ENCODE measurements at regions not wholly inside any gene's neighbourhood (a gene's known extent, or its start where the extent isn't known, plus 50 kb on each side); places are given as distances from the start of the nearest gene placed in this dataset.

- H2BK15ac ChIP-seq (ENCODE audit: low read length) = no peak overlapping the region
- H3K4me3 ChIP-seq (ENCODE audit: low read length in 2 of 2) = no peak overlapping the region
- H3K4me2 ChIP-seq (ENCODE audit: insufficient read depth, low read length, poor library complexity, severe bottlenecking) = no peak overlapping the region
- H3K18ac ChIP-seq (ENCODE audit: low read length) = no peak overlapping the region
- no peak overlapping the region for H2AK5ac ChIP-seq (ENCODE audit: low read depth, low read length)
- H3K36me3 ChIP-seq (replicated peaks in 1 of 2; ENCODE audit: control insufficient read depth in 2 of 2, insufficient read depth in 2 of 2, low read length in 2 of 2) = no peaks in the 10 kb centered on the region
- no peak overlapping the region for H2BK5ac ChIP-seq (ENCODE audit: low read length)
- no CpG with 5 or more reads among the region's 8 CpGs for WGBS, 2 donors (ENCODE audit: extremely low coverage in 2 of 2, insufficient read length in 2 of 2, insufficient replicate concordance in 1 of 2)
- peaks cover 0 to 3% of the 10 kb centered on the region in 2 donors for H3K9me3 ChIP-seq (replicated peaks in 1 of 2; ENCODE audit: control insufficient read depth in 2 of 2, insufficient read depth in 1 of 2, low read depth in 1 of 2, low read length in 2 of 2)
- no peak overlapping the region for H3K4ac ChIP-seq (ENCODE audit: low read length)
- no peak overlapping the region for H3K9ac ChIP-seq (ENCODE audit: low read depth, low read length, poor library complexity)
- no peaks in the 10 kb centered on the region for H3K27me3 ChIP-seq (ENCODE audit: control insufficient read depth in 3 of 3, insufficient read depth in 3 of 3, low read depth in 1 of 3, low read length in 3 of 3)
- no peak overlapping the region for H3K27ac ChIP-seq (replicated peaks; ENCODE audit: low read length)
- H2AFZ ChIP-seq (ENCODE audit: low read length) = no peak overlapping the region
- peaks cover 0 to 4% of the 10 kb centered on the region in 2 donors for H3K4me1 ChIP-seq (ENCODE audit: control insufficient read depth in 2 of 2, insufficient read depth in 1 of 2, low read depth in 1 of 2, low read length in 2 of 2)
- no peaks in the 10 kb centered on the region for H3K79me1 ChIP-seq (ENCODE audit: low read depth, low read length)
- no peak overlapping the region for H3K23ac ChIP-seq (ENCODE audit: low read depth, low read length, poor library complexity)
- H2BK120ac ChIP-seq (ENCODE audit: low read depth, low read length) = no peak overlapping the region
- no peak overlapping the region for H3K14ac ChIP-seq (ENCODE audit: low read length)
- no peak overlapping the region for H2BK12ac ChIP-seq (ENCODE audit: low read length)
- DNase-seq (ENCODE audit: low spot score) = no peak
- no peak overlapping the region for H4K91ac ChIP-seq (ENCODE audit: low read depth, low read length, poor library complexity)
- no peak overlapping the region for H4K8ac ChIP-seq (ENCODE audit: low read depth, low read length)
Observed at GRCh38 chr2:8148260-8149006, 533.4 kb upstream of the ID2 start.

DNA sequence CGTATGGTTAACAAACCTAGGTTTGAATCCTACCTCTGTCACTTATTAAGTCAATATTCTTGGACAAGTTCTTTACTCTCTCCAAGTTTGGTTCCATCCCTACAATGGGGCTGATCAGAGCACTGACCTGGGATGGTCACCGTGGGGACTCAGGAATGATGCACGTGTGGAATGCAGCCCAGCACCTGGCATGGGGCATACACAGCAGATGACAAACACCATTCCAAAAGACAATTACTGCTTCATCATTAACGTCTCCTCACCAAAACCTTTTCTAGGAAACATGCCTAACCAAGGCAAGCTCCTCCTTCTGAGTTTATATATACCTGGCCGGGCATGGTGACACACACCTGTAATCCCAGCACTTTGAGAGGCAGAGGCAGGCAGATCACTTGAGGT is 532.9 kb upstream of the ID2 start:
- WGBS, 2 donors (ENCODE audit: extremely low coverage in 2 of 2, insufficient read length in 2 of 2, insufficient replicate concordance in 1 of 2) = no CpG with 5 or more reads among the region's 5 CpGs
- H2BK5ac ChIP-seq (ENCODE audit: low read length) = no peak overlapping the region

GRCh38 chr2:8149985-8150539 is 531.8 kb upstream of the ID2 start:
- Histone ChIP-seq H3K4me3 (ENCODE audit: low read length in 2 of 2) (no peak overlapping the region), H2BK120ac (ENCODE audit: low read depth, low read length) (no peak overlapping the region), H3K36me3 (replicated peaks in 1 of 2; ENCODE audit: control insufficient read depth in 2 of 2, insufficient read depth in 2 of 2, low read length in 2 of 2) (no peaks in the 10 kb centered on the region), H2BK5ac (ENCODE audit: low read length) (no peak overlapping the region), H3K4me1 (ENCODE audit: control insufficient read depth in 2 of 2, insufficient read depth in 1 of 2, low read depth in 1 of 2, low read length in 2 of 2) (peaks cover 0 to 4% of the 10 kb centered on the region in 2 donors), H4K8ac (ENCODE audit: low read depth, low read length) (no peak overlapping the region), H3K27me3 (ENCODE audit: control insufficient read depth in 3 of 3, insufficient read depth in 3 of 3, low read depth in 1 of 3, low read length in 3 of 3) (no peaks in the 10 kb centered on the region), H2BK12ac (ENCODE audit: low read length) (no peak overlapping the region), H3K23ac (ENCODE audit: low read depth, low read length, poor library complexity) (no peak overlapping the region), H4K91ac (ENCODE audit: low read depth, low read length, poor library complexity) (no peak overlapping the region), H3K27ac (replicated peaks; ENCODE audit: low read length) (no peak overlapping the region), H3K14ac (ENCODE audit: low read length) (no peak overlapping the region), H2BK15ac (ENCODE audit: low read length) (peak overlapping the region; percentile 60), H3K9ac (ENCODE audit: low read depth, low read length, poor library complexity) (no peak overlapping the region), H2AK5ac (ENCODE audit: low read depth, low read length) (no peak overlapping the region), H2AFZ (ENCODE audit: low read length) (no peak overlapping the region), H3K9me3 (replicated peaks in 1 of 2; ENCODE audit: control insufficient read depth in 2 of 2, insufficient read depth in 1 of 2, low read depth in 1 of 2, low read length in 2 of 2) (peaks cover 0 to 3% of the 10 kb centered on the region in 2 donors), H3K4me2 (ENCODE audit: insufficient read depth, low read length, poor library complexity, severe bottlenecking) (no peak overlapping the region), H3K18ac (ENCODE audit: low read length) (peak overlapping the region; percentile 73), H3K79me1 (ENCODE audit: low read depth, low read length) (no peaks in the 10 kb centered on the region), H3K4ac (ENCODE audit: low read length) (no peak overlapping the region)
- no peak for DNase-seq (ENCODE audit: low spot score)
- WGBS, 2 donors (ENCODE audit: extremely low coverage in 2 of 2, insufficient read length in 2 of 2, insufficient replicate concordance in 1 of 2) = no CpG with 5 or more reads among the region's 9 CpGs

More for the DNA sequence above, 532.9 kb upstream of the ID2 start:
- H3K79me1 ChIP-seq (ENCODE audit: low read depth, low read length) = no peaks in the 10 kb centered on the region
- no peak overlapping the region for H3K27ac ChIP-seq (replicated peaks; ENCODE audit: low read length)
- H3K18ac ChIP-seq (ENCODE audit: low read length) = no peak overlapping the region
- no peak for DNase-seq (ENCODE audit: low spot score)
- H2BK15ac ChIP-seq (ENCODE audit: low read length) = no peak overlapping the region
- H3K23ac ChIP-seq (ENCODE audit: low read depth, low read length, poor library complexity) = no peak overlapping the region
- H3K4ac ChIP-seq (ENCODE audit: low read length) = no peak overlapping the region
- H3K14ac ChIP-seq (ENCODE audit: low read length) = no peak overlapping the region
- H4K91ac ChIP-seq (ENCODE audit: low read depth, low read length, poor library complexity) = no peak overlapping the region
- H3K9me3 ChIP-seq (replicated peaks in 1 of 2; ENCODE audit: control insufficient read depth in 2 of 2, insufficient read depth in 1 of 2, low read depth in 1 of 2, low read length in 2 of 2) = peaks cover 0 to 3% of the 10 kb centered on the region in 2 donors
- no peak overlapping the region for H2BK120ac ChIP-seq (ENCODE audit: low read depth, low read length)
- no peaks in the 10 kb centered on the region for H3K27me3 ChIP-seq (ENCODE audit: control insufficient read depth in 3 of 3, insufficient read depth in 3 of 3, low read depth in 1 of 3, low read length in 3 of 3)
- H3K4me1 ChIP-seq (ENCODE audit: control insufficient read depth in 2 of 2, insufficient read depth in 1 of 2, low read depth in 1 of 2, low read length in 2 of 2) = peaks cover 0 to 4% of the 10 kb centered on the region in 2 donors
- no peak overlapping the region for H3K4me3 ChIP-seq (ENCODE audit: low read length in 2 of 2)
- no peak overlapping the region for H4K8ac ChIP-seq (ENCODE audit: low read depth, low read length)
- H2AK5ac ChIP-seq (ENCODE audit: low read depth, low read length) = no peak overlapping the region
- H3K36me3 ChIP-seq (replicated peaks in 1 of 2; ENCODE audit: control insufficient read depth in 2 of 2, insufficient read depth in 2 of 2, low read length in 2 of 2) = no peaks in the 10 kb centered on the region
- no peak overlapping the region for H2BK12ac ChIP-seq (ENCODE audit: low read length)
- H3K4me2 ChIP-seq (ENCODE audit: insufficient read depth, low read length, poor library complexity, severe bottlenecking) = no peak overlapping the region
- H2AFZ ChIP-seq (ENCODE audit: low read length) = no peak overlapping the region
- H3K9ac ChIP-seq (ENCODE audit: low read depth, low read length, poor library complexity) = no peak overlapping the region

- Histone ChIP-seq H3K9me3 (replicated peaks in 1 of 2; ENCODE audit: control insufficient read depth in 2 of 2, insufficient read depth in 1 of 2, low read depth in 1 of 2, low read length in 2 of 2) (peaks cover 0 to 7% of the 10 kb centered on the region in 2 donors), H2AK5ac (ENCODE audit: low read depth, low read length) (no peak overlapping the region), H2AFZ (ENCODE audit: low read length) (no peak overlapping the region), H3K23ac (ENCODE audit: low read depth, low read length, poor library complexity) (no peak overlapping the region), H3K79me1 (ENCODE audit: low read depth, low read length) (no peaks in the 10 kb centered on the region), H4K91ac (ENCODE audit: low read depth, low read length, poor library complexity) (no peak overlapping the region), H3K36me3 (replicated peaks in 1 of 2; ENCODE audit: control insufficient read depth in 2 of 2, insufficient read depth in 2 of 2, low read length in 2 of 2) (no peaks in the 10 kb centered on the region), H2BK15ac (ENCODE audit: low read length) (no peak overlapping the region), H2BK12ac (ENCODE audit: low read length) (no peak overlapping the region), H2BK5ac (ENCODE audit: low read length) (no peak overlapping the region), H3K9ac (ENCODE audit: low read depth, low read length, poor library complexity) (no peak overlapping the region), H3K14ac (ENCODE audit: low read length) (no peak overlapping the region), H3K27me3 (ENCODE audit: control insufficient read depth in 3 of 3, insufficient read depth in 3 of 3, low read depth in 1 of 3, low read length in 3 of 3) (no peaks in the 10 kb centered on the region), H4K8ac (ENCODE audit: low read depth, low read length) (no peak overlapping the region), H3K18ac (ENCODE audit: low read length) (no peak overlapping the region), H3K4me3 (ENCODE audit: low read length in 2 of 2) (no peak overlapping the region), H3K4me2 (ENCODE audit: insufficient read depth, low read length, poor library complexity, severe bottlenecking) (no peak overlapping the region), H3K27ac (replicated peaks; ENCODE audit: low read length) (no peak overlapping the region), H2BK120ac (ENCODE audit: low read depth, low read length) (no peak overlapping the region), H3K4ac (ENCODE audit: low read length) (no peak overlapping the region), H3K4me1 (ENCODE audit: control insufficient read depth in 2 of 2, insufficient read depth in 1 of 2, low read depth in 1 of 2, low read length in 2 of 2) (peaks cover 0 to 4% of the 10 kb centered on the region in 2 donors)
- no peak for DNase-seq (ENCODE audit: low spot score)
- WGBS, 2 donors (ENCODE audit: extremely low coverage in 2 of 2, insufficient read length in 2 of 2, insufficient replicate concordance in 1 of 2) = no CpG with 5 or more reads among the region's 2 CpGs
Observed at GRCh38 chr2:8151888-8152287, 530.0 kb upstream of the ID2 start.

Measured in neuronal stem cell (in vitro differentiated cells).